Kidney (tissue), 13 donors: ENCODE measurements at regions not wholly inside any gene's neighbourhood (a gene's known extent, or its start where the extent isn't known, plus 50 kb on each side); places are given as distances from the start of the nearest gene placed in this dataset.

ENCODE experiments used
- DNase-seq, 5 donors: peaks; one replicate each; pipeline ENCODE4 v3.0.0-alpha.2; 2013 to 2020
- FAIRE-seq: peaks from 2 replicates; lab custom pipeline; 2012; peaks lifted over from hg19 to GRCh38; lab: Jason Lieb, UNC
- H3K27ac ChIP-seq, 2 donors: one replicate each; pipeline ENCODE4 v1.7.0; 2013; ENCODE audit warnings: low read depth in 2 of 2, low read length in 2 of 2, inconsistent platforms in 1 of 2
- H3K27me3 ChIP-seq: one replicate; pipeline ENCODE4 v1.7.1; 2013; ENCODE audit warnings: low read length, inconsistent platforms; ENCODE audit not compliant: control insufficient read depth, insufficient read depth
- H3K36me3 ChIP-seq, 3 donors: one replicate each; pipeline versions ENCODE4 v1.7.0 to v1.7.1; 2013; ENCODE audit warnings: low read length in 3 of 3, control low read depth in 1 of 3, inconsistent platforms in 1 of 3; ENCODE audit not compliant: insufficient read depth in 3 of 3, control insufficient read depth in 2 of 3
- H3K4me1 ChIP-seq, 3 donors: one replicate each; pipeline versions ENCODE4 v1.7.0 to v1.7.1; 2013; ENCODE audit warnings: low read length in 3 of 3, inconsistent platforms in 1 of 3, low read depth in 1 of 3; ENCODE audit not compliant: control insufficient read depth in 2 of 3, insufficient read depth in 2 of 3
- H3K4me3 ChIP-seq, 3 donors: one replicate each; pipeline versions ENCODE4 v1.7.0 to v1.8.1; 2013; ENCODE audit warnings: low read length in 3 of 3, control low read depth in 1 of 3, inconsistent platforms in 1 of 3
- H3K9ac ChIP-seq, 3 donors: one replicate each; pipeline versions ENCODE4 v1.7.0 to v1.7.1; 2013; ENCODE audit warnings: low read length in 3 of 3, control low read depth in 1 of 3, inconsistent platforms in 1 of 3
- H3K9me3 ChIP-seq, 3 donors: one replicate each; pipeline versions ENCODE4 v1.7.0 to v1.7.1; 2013; ENCODE audit warnings: low read length in 3 of 3, control low read depth in 1 of 3, inconsistent platforms in 1 of 3; ENCODE audit not compliant: control insufficient read depth in 2 of 3, insufficient read depth in 1 of 3
- CTCF ChIP-seq: IDR thresholded peaks from 3 replicates; pipeline ENCODE4 v1.5.1; 2012; ENCODE audit warnings: mild to moderate bottlenecking, moderate library complexity, borderline replicate concordance; ENCODE audit not compliant: insufficient read depth; ENCODE audit errors: extremely low read depth
- intact Hi-C: fragments of 100-400 bp; cut with DNase I; formaldehyde crosslinking; loops from one replicate; pipeline ENCODE4 v1.11.1; 2022
- donor health status: control.
- donor health status: control.
- donor health status: control.
- donor health status: control.
- donor health status: control.
- donor health status: DM: yes; HTN: yes; CAD: no.
- donor health status: Normal renal cell carcinoma (clear cell type).

GRCh38 chr6:91653895-91654294 lies 1067.0 kb upstream of the MAP3K7 start:
- H3K27me3 ChIP-seq: no peaks in the 10 kb centered on the region
- no peak for DNase-seq
- no peaks in the 10 kb centered on the region for H3K36me3 ChIP-seq
- no peak overlapping the region for H3K4me3 ChIP-seq
- no peak overlapping the region for H3K27ac ChIP-seq
- H3K9me3 ChIP-seq: no peaks in the 10 kb centered on the region
- H3K9ac ChIP-seq: no peak overlapping the region
- TF ChIP-seq CTCF: no peak
- intact Hi-C loops: no loop called here
- no peak for FAIRE-seq
- no peaks in the 10 kb centered on the region for H3K4me1 ChIP-seq

- H3K4me1 ChIP-seq: no peaks in the 10 kb centered on the region
- no peak overlapping the region for H3K4me3 ChIP-seq
- no peak overlapping the region for H3K27ac ChIP-seq
- no peaks in the 10 kb centered on the region for H3K36me3 ChIP-seq
- intact Hi-C loops: no loop called here
- no peaks in the 10 kb centered on the region for H3K9me3 ChIP-seq
- no peak for TF ChIP-seq CTCF
- no peak for FAIRE-seq
- DNase-seq: no peak
- no peak overlapping the region for H3K9ac ChIP-seq
- H3K27me3 ChIP-seq: no peaks in the 10 kb centered on the region
Measured at GRCh38 chr6:91653076-91653723, 1066.3 kb upstream of the MAP3K7 start.

GRCh38 chr6:91646649-91647048 lies 1059.8 kb upstream of the MAP3K7 start:
- no peak for TF ChIP-seq CTCF
- no peak overlapping the region for H3K4me3 ChIP-seq
- no peak for DNase-seq
- no peak overlapping the region for H3K9ac ChIP-seq
- FAIRE-seq: no peak
- no peaks in the 10 kb centered on the region for H3K4me1 ChIP-seq
- intact Hi-C loops: no loop called here
- H3K27me3 ChIP-seq: no peaks in the 10 kb centered on the region
- H3K9me3 ChIP-seq: no peaks in the 10 kb centered on the region
- H3K27ac ChIP-seq: no peak overlapping the region
- H3K36me3 ChIP-seq: no peaks in the 10 kb centered on the region

GRCh38 chr6:91645811-91646210 lies 1058.9 kb upstream of the MAP3K7 start:
- H3K36me3 ChIP-seq: no peaks in the 10 kb centered on the region
- TF ChIP-seq CTCF: no peak
- intact Hi-C loops: no loop called here
- no peak overlapping the region for H3K4me3 ChIP-seq
- H3K9ac ChIP-seq: no peak overlapping the region
- H3K4me1 ChIP-seq: no peaks in the 10 kb centered on the region
- no peak overlapping the region for H3K27ac ChIP-seq
- no peak for DNase-seq
- H3K27me3 ChIP-seq: no peaks in the 10 kb centered on the region
- no peak for FAIRE-seq
- H3K9me3 ChIP-seq: no peaks in the 10 kb centered on the region
